CD14-positive monocyte (primary cell): ENCODE measurements at regions not wholly inside any gene's neighbourhood (a gene's known extent, or its start where the extent isn't known, plus 50 kb on each side); places are given as distances from the start of the nearest gene placed in this dataset.

Experiments used
- DNase-seq, 3 donors: peaks; one replicate each; pipeline ENCODE4 v3.0.0-alpha.2; 2011 to 2022
- H2AFZ ChIP-seq: 2 replicates; pipeline ENCODE4 v1.6.0; 2012; ENCODE audit warnings: mild to moderate bottlenecking, low read depth, low read length, inconsistent platforms; ENCODE audit not compliant: insufficient read depth, poor library complexity, severe bottlenecking
- H3K27ac ChIP-seq, 2 donors: 1 replicate in 1 of 2; 2 replicates in 1 of 2; pipeline ENCODE4 v1.5.1; 2012 to 2013; ENCODE audit warnings: low read length in 2 of 2, control low read depth in 1 of 2, inconsistent platforms in 1 of 2, low read depth in 1 of 2, mild to moderate bottlenecking in 1 of 2
- H3K27me3 ChIP-seq, 2 donors: one replicate each; pipeline versions ENCODE4 v1.6.0 to v1.6.1; 2011 to 2013; ENCODE audit warnings: low read length in 2 of 2; ENCODE audit not compliant: control insufficient read depth in 2 of 2, insufficient read depth in 2 of 2
- H3K36me3 ChIP-seq, 2 donors: replicated peaks in 1 of 2; 1 replicate in 1 of 2; 2 replicates in 1 of 2; pipeline versions ENCODE4 v1.5.1 to v1.6.1; 2012 to 2013; ENCODE audit warnings: low read length in 2 of 2, control low read depth in 1 of 2, inconsistent platforms in 1 of 2, mild to moderate bottlenecking in 1 of 2; ENCODE audit not compliant: insufficient read depth in 2 of 2, control insufficient read depth in 1 of 2
- H3K4me1 ChIP-seq, 2 donors: 1 replicate in 1 of 2; 2 replicates in 1 of 2; pipeline versions ENCODE4 v1.5.1 to v1.6.1; 2012 to 2013; ENCODE audit warnings: low read length in 2 of 2, control low read depth in 1 of 2, inconsistent platforms in 1 of 2, mild to moderate bottlenecking in 1 of 2, moderate library complexity in 1 of 2; ENCODE audit not compliant: insufficient read depth in 2 of 2, control insufficient read depth in 1 of 2
- H3K4me2 ChIP-seq: replicated peaks from 2 replicates; pipeline ENCODE3; 2012; ENCODE audit warnings: low read length, moderate library complexity, mild to moderate bottlenecking; ENCODE audit not compliant: poor library complexity, severe bottlenecking; ENCODE audit errors: extremely low read depth
- H3K4me3 ChIP-seq, 3 experiments: fragments of 200-600 bp in 1 of 3; sonication (generic) in 1 of 3; replicated peaks in 1 of 3; 1 replicate in 2 of 3; 2 replicates in 1 of 3; pipeline ENCODE4 v1.5.1; 2011 to 2013; ENCODE audit warnings: low read length in 3 of 3, mild to moderate bottlenecking in 3 of 3, control low read depth in 2 of 3, low read depth in 2 of 3, inconsistent platforms in 1 of 3, moderate library complexity in 1 of 3
- H3K79me2 ChIP-seq: 2 replicates; pipeline ENCODE4 v1.6.0; 2012; ENCODE audit warnings: mild to moderate bottlenecking, control low read depth, inconsistent platforms, low read length, moderate library complexity; ENCODE audit not compliant: insufficient read depth
- H3K9ac ChIP-seq: 2 replicates; pipeline ENCODE4 v1.6.0; 2017; ENCODE audit warnings: low read length, mild to moderate bottlenecking; ENCODE audit not compliant: insufficient read depth, poor library complexity, severe bottlenecking
- H3K9me3 ChIP-seq, 2 donors: replicated peaks in 1 of 2; 1 replicate in 1 of 2; 2 replicates in 1 of 2; pipeline versions ENCODE4 v1.5.1 to v1.6.1; 2012 to 2013; ENCODE audit warnings: low read length in 2 of 2, control low read depth in 1 of 2; ENCODE audit not compliant: control insufficient read depth in 1 of 2, insufficient read depth in 1 of 2
- H4K20me1 ChIP-seq: 2 replicates; pipeline ENCODE4 v1.6.0; 2012; ENCODE audit warnings: mild to moderate bottlenecking, low read length, control low read depth, moderate library complexity; ENCODE audit not compliant: insufficient read depth
- H3K27ac Mint-ChIP-seq, 7 donors: one replicate each; pipeline ENCODE4 v1.8.0; 2020; ENCODE audit warnings: mild to moderate bottlenecking in 7 of 7, mixed read lengths in 7 of 7, moderate library complexity in 6 of 7, inconsistent platforms in 2 of 7
- H3K27me3 Mint-ChIP-seq, 3 donors: one replicate each; pipeline ENCODE4 v1.8.0; 2021 to 2022; ENCODE audit warnings: low read depth in 3 of 3, mild to moderate bottlenecking in 3 of 3, mixed read lengths in 3 of 3, moderate library complexity in 3 of 3, inconsistent platforms in 1 of 3
- H3K36me3 Mint-ChIP-seq, 2 donors: one replicate each; pipeline ENCODE4 v1.8.0; 2020; ENCODE audit warnings: mixed read lengths in 2 of 2, inconsistent platforms in 1 of 2, mild to moderate bottlenecking in 1 of 2
- H3K4me1 Mint-ChIP-seq: one replicate; pipeline ENCODE4 v1.8.0; 2020; ENCODE audit warnings: mild to moderate bottlenecking, mixed read lengths
- H3K4me3 Mint-ChIP-seq, 2 donors: one replicate each; pipeline ENCODE4 v1.8.0; 2020; ENCODE audit warnings: mild to moderate bottlenecking in 2 of 2, mixed read lengths in 2 of 2, moderate library complexity in 1 of 2
- H3K9me3 Mint-ChIP-seq, 7 donors: one replicate each; pipeline ENCODE4 v1.8.0; 2020 to 2022; ENCODE audit warnings: mixed read lengths in 7 of 7, mild to moderate bottlenecking in 6 of 7, moderate library complexity in 6 of 7, inconsistent platforms in 2 of 7
- CTCF ChIP-seq: fragments of 200-600 bp; IDR thresholded peaks from one replicate; pipeline ENCODE4 v1.8.0; 2022; ENCODE audit warnings: antibody characterized with exemption, mild to moderate bottlenecking
- WGBS: methylation state at CpG from one replicate; pipeline ENCODE4 v1.1.5; 2013; ENCODE audit warnings: missing lambda C conversion rate; ENCODE audit not compliant: insufficient coverage; 5-methylcytosine and 5-hydroxymethylcytosine counted together
- intact Hi-C, 2 donors: fragments of 100-400 bp; cut with micrococcal nuclease; formaldehyde crosslinking; loops; one replicate each; pipeline versions ENCODE4 v1.15.0 to v1.15.1; 2023

- H4K20me1 ChIP-seq: no peaks in the 10 kb centered on the region
- H3K36me3 ChIP-seq: no peaks in the 10 kb centered on the region
- no peak overlapping the region for H3K27ac ChIP-seq
- H3K36me3 Mint-ChIP-seq: no peaks in the 10 kb centered on the region
- H3K4me2 ChIP-seq: no peak overlapping the region
- no peak overlapping the region for H3K4me3 ChIP-seq
- DNase-seq: no peak
- intact Hi-C loops: no loop called here
- H3K27me3 Mint-ChIP-seq: no peaks in the 10 kb centered on the region
- H3K27ac Mint-ChIP-seq: no peak overlapping the region
- no peak for TF ChIP-seq CTCF
- no peaks in the 10 kb centered on the region for H3K4me1 ChIP-seq
- H3K4me1 Mint-ChIP-seq: no peaks in the 10 kb centered on the region
- H3K9me3 ChIP-seq: no peaks in the 10 kb centered on the region
- H3K79me2 ChIP-seq: no peaks in the 10 kb centered on the region
- no peak overlapping the region for H2AFZ ChIP-seq
- WGBS: no CpG with 5 or more reads among the region's 2 CpGs
- no peaks in the 10 kb centered on the region for H3K27me3 ChIP-seq
- H3K9ac ChIP-seq: no peak overlapping the region
- H3K9me3 Mint-ChIP-seq: peaks cover 0 to 2% (median 0%) of the 10 kb centered on the region in 7 donors
- H3K4me3 Mint-ChIP-seq: no peak overlapping the region
Measured at GRCh38 chr16:61179561-61179960, 856.7 kb downstream of the CDH8 start.

DNA sequence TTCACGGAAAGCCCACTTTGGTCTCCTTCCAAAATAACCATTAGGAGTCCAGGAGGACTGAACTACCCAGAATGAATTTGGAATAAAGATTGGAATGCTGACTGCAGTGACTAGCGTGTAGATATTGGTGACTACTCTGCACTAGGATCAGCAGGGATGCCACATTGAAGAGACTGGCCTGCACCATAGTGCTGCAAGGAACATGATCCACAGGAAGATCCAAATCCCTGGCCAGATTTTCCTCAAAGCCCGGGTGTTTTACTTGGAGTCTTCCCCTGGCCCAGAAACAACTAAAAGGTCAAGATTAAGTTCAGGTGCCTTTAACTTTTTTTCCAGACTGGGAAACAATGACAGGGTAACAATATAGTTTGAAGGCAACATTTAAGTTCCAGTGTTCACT lies 870.4 kb downstream of the CDH8 start:
- no peaks in the 10 kb centered on the region for H3K36me3 Mint-ChIP-seq
- peaks cover 0 to 10% (median 3%) of the 10 kb centered on the region in 7 donors for H3K9me3 Mint-ChIP-seq
- WGBS: 96% methylated on average over 2 of the region's 3 CpGs
- TF ChIP-seq CTCF: no peak
- no peak overlapping the region for H3K4me2 ChIP-seq
- no peaks in the 10 kb centered on the region for H3K79me2 ChIP-seq
- no peak overlapping the region for H3K27ac Mint-ChIP-seq
- H3K27me3 Mint-ChIP-seq: no peaks in the 10 kb centered on the region
- intact Hi-C loops: no loop called here
- no peaks in the 10 kb centered on the region for H4K20me1 ChIP-seq
- no peak overlapping the region for H2AFZ ChIP-seq
- no peak overlapping the region for H3K4me3 ChIP-seq
- no peak overlapping the region for H3K9ac ChIP-seq
- H3K36me3 ChIP-seq: no peaks in the 10 kb centered on the region
- H3K27me3 ChIP-seq: no peaks in the 10 kb centered on the region
- H3K4me1 ChIP-seq: no peaks in the 10 kb centered on the region
- H3K9me3 ChIP-seq: peaks cover 4 to 11% of the 10 kb centered on the region in 2 donors
- no peak overlapping the region for H3K27ac ChIP-seq
- no peak overlapping the region for H3K4me3 Mint-ChIP-seq
- no peaks in the 10 kb centered on the region for H3K4me1 Mint-ChIP-seq
- no peak for DNase-seq
